ENCODE measurements at regions not wholly inside any gene's neighbourhood (a gene's known extent, or its start where the extent isn't known, plus 50 kb on each side); places are given as distances from the start of the nearest gene placed in this dataset.

- whole genome bisulfite sequencing, 2 experiments (ENCODE audit: extremely low coverage in 1 of 2, insufficient coverage in 1 of 2, insufficient read length in 1 of 2, insufficient replicate concordance in 2 of 2, low coverage in 1 of 2, low lambda C conversion rate in 2 of 2, missing lambda C conversion rate in 1 of 2): 91% methylated on average over 2 of the region's 2 CpGs; no CpG with 5 or more reads in 1 of the 2 experiments
- H3K27me3 ChIP-seq (replicated peaks in 1 of 4; ENCODE audit: control insufficient read depth in 3 of 4, extremely low read depth in 1 of 4, insufficient read depth in 3 of 4, low read length in 3 of 4): no peaks in the 10 kb centered on the region
- no peak overlapping the region for H2AFZ ChIP-seq (ENCODE audit: low read length)
- FAIRE-seq: no peak
- H4K8ac ChIP-seq (ENCODE audit: extremely low read depth, insufficient read depth, low read length): no peak overlapping the region
- H3K18ac ChIP-seq (ENCODE audit: extremely low read depth, low read length): no peak overlapping the region
- no peak overlapping the region for H3K4me3 ChIP-seq (ENCODE audit: extremely low read depth in 1 of 4, insufficient read depth in 2 of 4, low read depth in 3 of 4, low read length in 4 of 4)
- H3K27ac ChIP-seq (ENCODE audit: low read depth, low read length): no peak overlapping the region
- H2BK120ac ChIP-seq (replicated peaks; ENCODE audit: low read depth, low read length): no peak overlapping the region
- H3K23ac ChIP-seq (ENCODE audit: insufficient read length): no peak overlapping the region
- no peak overlapping the region for H2BK5ac ChIP-seq (ENCODE audit: low read depth, low read length)
- peaks cover 0 to 3% of the 10 kb centered on the region in 2 experiments; a peak in 1 of 4 replicates for H3K9me3 ChIP-seq (ENCODE audit: insufficient read depth in 2 of 2, low read depth in 1 of 2, low read length in 1 of 2)
- H3K4ac ChIP-seq (replicated peaks; ENCODE audit: insufficient read length, low read depth, low read length): no peak overlapping the region
- H4K5ac ChIP-seq (ENCODE audit: insufficient read length, low read depth, low read length): no peak overlapping the region
- POLR2A ChIA-PET (ENCODE audit: partially characterized antibody): no interaction called here
- no peak overlapping the region for H2BK15ac ChIP-seq (ENCODE audit: low read length)
- CTCF ChIA-PET (ENCODE audit: partially characterized antibody): interaction anchor here (1.5 kb wide), 1 partner anchor 104 kb away, joined by 5 read pairs; no protein-coding TSS in a partner anchor
- H2BK12ac ChIP-seq (ENCODE audit: low read depth, low read length): no peak overlapping the region
- no peak overlapping the region for H3K9ac ChIP-seq (replicated peaks in 1 of 4; ENCODE audit: extremely low read depth in 1 of 4, low read depth in 3 of 4, low read length in 3 of 4)
- H3K36me3 ChIP-seq (ENCODE audit: control insufficient read depth in 2 of 4, insufficient read depth in 4 of 4, low read length in 3 of 4): no peaks in the 10 kb centered on the region
- H2AK5ac ChIP-seq (ENCODE audit: low read depth, low read length): no peak overlapping the region
- DNase-seq (ENCODE audit: low read depth in 1 of 2, low spot score in 2 of 2): no peak
- H3K79me1 ChIP-seq (ENCODE audit: low read depth, low read length): no peaks in the 10 kb centered on the region
- H3K4me2 ChIP-seq (ENCODE audit: insufficient read depth in 1 of 2, low read depth in 2 of 2, low read length in 2 of 2): no peak overlapping the region
- H3K14ac ChIP-seq (ENCODE audit: insufficient read length): no peak overlapping the region
- H3K4me1 ChIP-seq (replicated peaks in 1 of 4; ENCODE audit: control insufficient read depth in 3 of 4, insufficient read depth in 4 of 4, low read length in 3 of 4): 0 out of 7 replicates have a peak, but pooled peaks cover 0 to 3% (median 0%) of the 10 kb centered on the region in 4 experiments
- no peaks in the 10 kb centered on the region for H4K20me1 ChIP-seq (replicated peaks in 1 of 2; ENCODE audit: control insufficient read depth in 1 of 2, insufficient read depth in 2 of 2, low read length in 2 of 2)
- H2BK20ac ChIP-seq (ENCODE audit: low read length): no peak overlapping the region
- H3K56ac ChIP-seq (replicated peaks; ENCODE audit: insufficient read length, low read depth, low read length): no peak overlapping the region
- H3K23me2 ChIP-seq (ENCODE audit: low read depth, low read length): no peaks in the 10 kb centered on the region; the same call in 1 of the 2 replicates
- H3K79me2 ChIP-seq (ENCODE audit: control insufficient read depth in 1 of 2, insufficient read depth in 2 of 2, low read length in 2 of 2): no peaks in the 10 kb centered on the region
- no peak overlapping the region for H4K91ac ChIP-seq (replicated peaks; ENCODE audit: insufficient read length, low read length)
- TF ChIP-seq SP4 (IDR thresholded peaks at IDR 0.05; ENCODE audit: low read length): no peak
- TF ChIP-seq ZNF274 (IDR thresholded peaks at IDR 0.05; ENCODE audit: borderline replicate concordance, extremely low read depth, low read length): no peak
- TF ChIP-seq CTBP2 (IDR thresholded peaks at IDR 0.05; ENCODE audit: borderline replicate concordance, insufficient read depth, insufficient read length, low read length): no peak
- no peak for TF ChIP-seq CBX8 (IDR thresholded peaks at IDR 0.05; ENCODE audit: borderline replicate concordance, low read depth, low read length)
Measured at GRCh38 chr3:67075295-67075694, 77.2 kb downstream of the KBTBD8 start.

Data from H1 (cell line).